ENCODE measurements at regions not wholly inside any gene's neighbourhood (a gene's known extent, or its start where the extent isn't known, plus 50 kb on each side); places are given as distances from the start of the nearest gene placed in this dataset.

GRCh38 chr3:153590051-153590450, 428.0 kb downstream of the RAP2B start:
- TF ChIP-seq POLR2AphosphoS5 (IDR thresholded peaks at IDR 0.05; ENCODE audit: insufficient read depth, low read depth, low read length): no peak
- TF ChIP-seq CTCF (IDR thresholded peaks at IDR 0.05; ENCODE audit: extremely low read depth in 1 of 2, insufficient read depth in 1 of 2, low read depth in 1 of 2, low read length in 2 of 2): no peak
